ENCODE measurements at regions not wholly inside any gene's neighbourhood (a gene's known extent, or its start where the extent isn't known, plus 50 kb on each side); places are given as distances from the start of the nearest gene placed in this dataset.

DNA sequence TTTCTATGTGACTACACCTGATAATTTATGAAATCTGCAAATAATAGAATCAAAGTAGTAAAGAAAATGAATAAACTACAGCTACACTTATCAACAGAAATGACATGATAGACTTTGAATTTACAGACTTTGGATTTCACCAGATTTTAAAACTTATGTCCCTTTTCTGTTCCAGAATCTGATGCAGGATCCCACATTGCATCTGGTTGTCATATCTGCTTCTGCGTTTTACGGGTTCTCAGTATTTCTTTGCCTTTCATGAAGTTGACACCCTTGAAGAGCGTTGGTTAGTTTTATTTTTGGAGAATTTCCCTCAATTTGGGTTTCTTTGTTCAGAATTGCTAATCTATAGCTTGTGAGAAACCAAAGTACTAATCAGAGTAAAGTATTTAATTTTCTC, 174.9 kb upstream of the ADCY2 start:
- Histone ChIP-seq H3K23me2 (ENCODE audit: insufficient read length, low read depth, low read length, poor library complexity, severe bottlenecking) (no peaks in the 10 kb centered on the region), H3K23ac (ENCODE audit: insufficient read length, low read depth, low read length) (no peak overlapping the region), H3K4me2 (ENCODE audit: insufficient read depth, insufficient read length, low read length) (no peak overlapping the region), H2BK20ac (ENCODE audit: low read depth, low read length, poor library complexity, severe bottlenecking) (no peak overlapping the region), H4K91ac (ENCODE audit: insufficient read length, low read depth, low read length) (no peak overlapping the region), H3K14ac (ENCODE audit: insufficient read depth, low read length) (no peak overlapping the region), H3K27ac (ENCODE audit: insufficient read length, low read depth, low read length) (no peak overlapping the region), H4K5ac (ENCODE audit: insufficient read length, low read depth, low read length) (no peak overlapping the region), H2BK12ac (ENCODE audit: insufficient read length, low read depth, low read length) (no peak overlapping the region), H3K27me3 (ENCODE audit: insufficient read depth, low read length) (no peaks in the 10 kb centered on the region), H3K4me1 (ENCODE audit: insufficient read depth, low read length) (no peaks in the 10 kb centered on the region), H3K9ac (ENCODE audit: extremely low read depth, insufficient read length, low read length) (no peak overlapping the region), H4K8ac (replicated peaks; ENCODE audit: insufficient read length, low read depth, low read length) (no peak overlapping the region), H2AK5ac (ENCODE audit: insufficient read length, low read length) (no peak overlapping the region), H2BK15ac (ENCODE audit: low read depth, low read length) (no peak overlapping the region), H3K79me1 (ENCODE audit: insufficient read depth, low read depth, low read length, poor library complexity, severe bottlenecking) (no peaks in the 10 kb centered on the region), H3K56ac (ENCODE audit: insufficient read length, low read depth, low read length) (no peak overlapping the region), H2BK5ac (ENCODE audit: insufficient read length, low read length) (no peak overlapping the region), H2BK120ac (ENCODE audit: low read depth, low read length, poor library complexity, severe bottlenecking) (no peak overlapping the region), H4K20me1 (ENCODE audit: control insufficient read depth, insufficient read depth, insufficient read length) (no peaks in the 10 kb centered on the region), H2AFZ (ENCODE audit: low read length) (no peak overlapping the region), H3K4ac (ENCODE audit: low read depth, low read length) (no peak overlapping the region), H3K79me2 (ENCODE audit: insufficient read depth, low read length) (no peaks in the 10 kb centered on the region), H3T11ph (ENCODE audit: low read length) (no peak overlapping the region), H3K9me3 (ENCODE audit: control insufficient read depth, low read depth, low read length) (no peaks in the 10 kb centered on the region), H3K18ac (ENCODE audit: insufficient read length, low read depth, low read length) (no peak overlapping the region)
- Mint-ChIP-seq H3K4me3 (no peak overlapping the region), H3K9me3 (no peaks in the 10 kb centered on the region; a peak in 1 of 5 replicates), H3K27ac (no peak overlapping the region), H3K4me1 (no peaks in the 10 kb centered on the region), H3K36me3 (ENCODE audit: insufficient read depth in 1 of 3, low read depth in 3 of 3) (no peaks in the 10 kb centered on the region), H3K27me3 (ENCODE audit: low read depth) (peaks cover 2% of the 10 kb centered on the region)
- no peak for DNase-seq
- WGBS (ENCODE audit: extremely low coverage, insufficient read length, low lambda C conversion rate) = no CpG with 5 or more reads among the region's 3 CpGs
- TF ChIP-seq, protein P1, sequence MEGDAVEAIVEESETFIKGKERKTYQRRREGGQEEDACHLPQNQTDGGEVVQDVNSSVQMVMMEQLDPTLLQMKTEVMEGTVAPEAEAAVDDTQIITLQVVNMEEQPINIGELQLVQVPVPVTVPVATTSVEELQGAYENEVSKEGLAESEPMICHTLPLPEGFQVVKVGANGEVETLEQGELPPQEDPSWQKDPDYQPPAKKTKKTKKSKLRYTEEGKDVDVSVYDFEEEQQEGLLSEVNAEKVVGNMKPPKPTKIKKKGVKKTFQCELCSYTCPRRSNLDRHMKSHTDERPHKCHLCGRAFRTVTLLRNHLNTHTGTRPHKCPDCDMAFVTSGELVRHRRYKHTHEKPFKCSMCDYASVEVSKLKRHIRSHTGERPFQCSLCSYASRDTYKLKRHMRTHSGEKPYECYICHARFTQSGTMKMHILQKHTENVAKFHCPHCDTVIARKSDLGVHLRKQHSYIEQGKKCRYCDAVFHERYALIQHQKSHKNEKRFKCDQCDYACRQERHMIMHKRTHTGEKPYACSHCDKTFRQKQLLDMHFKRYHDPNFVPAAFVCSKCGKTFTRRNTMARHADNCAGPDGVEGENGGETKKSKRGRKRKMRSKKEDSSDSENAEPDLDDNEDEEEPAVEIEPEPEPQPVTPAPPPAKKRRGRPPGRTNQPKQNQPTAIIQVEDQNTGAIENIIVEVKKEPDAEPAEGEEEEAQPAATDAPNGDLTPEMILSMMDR (conservative IDR thresholded peaks at IDR 0.05) = no peak

Data from H9 (cell line).